IMR-90 (cell line): ENCODE measurements at regions not wholly inside any gene's neighbourhood (a gene's known extent, or its start where the extent isn't known, plus 50 kb on each side); places are given as distances from the start of the nearest gene placed in this dataset.
A peak's percentile ranks its signal among the peaks of the same experiment; 100 is the strongest.

ENCODE experiments used
- ATAC-seq: fragments of 200-7000 bp; cut with Tn5 transposase; 2 replicates; pipeline ENCODE4 v1.9.1; 2020; ENCODE audit warnings: low read depth, mild to moderate bottlenecking, moderate library complexity
- BruUV-seq: library from RNA; stranded (reverse); fragments of 400-500 nt; replicated peaks from 2 replicates; lab custom pipeline; 2021; lab: Mats Ljungman, UMichigan
- CTCF ChIA-PET: fragments of 300-600 bp; formaldehyde crosslinking; extraction: SDS; loops from one replicate; lab custom pipeline; 2021; ENCODE audit warnings: antibody characterized with exemption; lab: Yijun Ruan, JAX
- POLR2A ChIA-PET: fragments of 300-600 bp; sonication (Branson Sonifier 250); formaldehyde crosslinking; loops from one replicate; lab custom pipeline; 2022; ENCODE audit warnings: antibody characterized with exemption; ENCODE audit not compliant: unreplicated experiment; lab: Charles Lee
- DNase-seq: peaks from one replicate; pipeline ENCODE4 v3.0.0; 2013
- H2AFZ ChIP-seq: replicated peaks from 2 replicates; pipeline ENCODE3; 2013; ENCODE audit warnings: low read length, mild to moderate bottlenecking; ENCODE audit not compliant: poor library complexity
- H2AK5ac ChIP-seq: 2 replicates; pipeline ENCODE4 v1.6.1; 2013; ENCODE audit warnings: low read depth, low read length, inconsistent platforms
- H2AK9ac ChIP-seq: replicated peaks from 2 replicates; pipeline ENCODE3; 2013; ENCODE audit warnings: mild to moderate bottlenecking, low read depth, low read length, moderate library complexity; ENCODE audit not compliant: poor library complexity
- H2BK120ac ChIP-seq: 2 replicates; pipeline ENCODE4 v1.6.1; 2013; ENCODE audit warnings: low read depth, low read length, inconsistent platforms
- H2BK15ac ChIP-seq: 3 replicates; pipeline ENCODE4 v1.6.1; 2013; ENCODE audit warnings: low read depth, low read length, inconsistent platforms
- H2BK20ac ChIP-seq: 2 replicates; pipeline ENCODE4 v1.6.1; 2013; ENCODE audit warnings: low read depth, mild to moderate bottlenecking, inconsistent platforms, low read length, moderate library complexity
- H2BK5ac ChIP-seq: 2 replicates; pipeline ENCODE4 v1.6.1; 2013; ENCODE audit warnings: mild to moderate bottlenecking, low read depth, low read length, inconsistent platforms; ENCODE audit not compliant: poor library complexity, severe bottlenecking
- H3K14ac ChIP-seq: replicated peaks from 2 replicates; pipeline ENCODE4 v1.6.1; 2013; ENCODE audit warnings: low read depth, low read length, inconsistent platforms
- H3K18ac ChIP-seq: 2 replicates; pipeline ENCODE4 v1.6.1; 2013; ENCODE audit warnings: low read depth, low read length, control low read depth
- H3K23ac ChIP-seq: 2 replicates; pipeline ENCODE4 v1.6.1; 2013; ENCODE audit warnings: low read depth, low read length, inconsistent platforms
- H3K27ac ChIP-seq: 2 replicates; pipeline ENCODE4 v1.5.1; 2013; ENCODE audit warnings: mild to moderate bottlenecking, control low read depth, low read length; ENCODE audit not compliant: insufficient read depth
- H3K27me3 ChIP-seq: 2 replicates; pipeline ENCODE4 v1.6.1; 2013; ENCODE audit warnings: low read length; ENCODE audit not compliant: control insufficient read depth, insufficient read depth
- H3K36me3 ChIP-seq: 2 replicates; pipeline ENCODE4 v1.6.1; 2013; ENCODE audit warnings: low read length, mixed read lengths; ENCODE audit not compliant: control insufficient read depth, insufficient read depth
- H3K4ac ChIP-seq: 2 replicates; pipeline ENCODE4 v1.6.1; 2013; ENCODE audit warnings: low read depth, low read length, inconsistent platforms
- H3K4me1 ChIP-seq: 2 replicates; pipeline ENCODE4 v1.6.1; 2013; ENCODE audit warnings: low read length, mixed read lengths; ENCODE audit not compliant: control insufficient read depth, insufficient read depth
- H3K4me2 ChIP-seq: 2 replicates; pipeline ENCODE4 v1.6.1; 2013; ENCODE audit warnings: low read depth, mild to moderate bottlenecking, control low read depth, low read length, moderate library complexity
- H3K4me3 ChIP-seq: 2 replicates; pipeline ENCODE4 v1.5.1; 2013; ENCODE audit warnings: low read depth, mild to moderate bottlenecking, control low read depth, low read length, moderate library complexity; ENCODE audit not compliant: insufficient read depth
- H3K56ac ChIP-seq: 2 replicates; pipeline ENCODE4 v1.6.1; 2013; ENCODE audit warnings: low read length, inconsistent platforms; ENCODE audit not compliant: insufficient read depth; ENCODE audit errors: extremely low read depth
- H3K79me1 ChIP-seq, 2 experiments: 2 replicates each; pipeline ENCODE4 v1.6.1; 2013; ENCODE audit warnings: low read length in 2 of 2, inconsistent platforms in 1 of 2, low read depth in 1 of 2
- H3K9ac ChIP-seq: 2 replicates; pipeline ENCODE4 v1.6.1; 2013; ENCODE audit warnings: low read depth, low read length, control low read depth
- H3K9me1 ChIP-seq: 2 replicates; pipeline ENCODE4 v1.6.1; 2013; ENCODE audit warnings: low read length, inconsistent platforms; ENCODE audit not compliant: insufficient read depth
- H3K9me3 ChIP-seq: 2 replicates; pipeline ENCODE4 v1.6.1; 2013; ENCODE audit warnings: low read length; ENCODE audit not compliant: control insufficient read depth, insufficient read depth
- H4K20me1 ChIP-seq: 2 replicates; pipeline ENCODE4 v1.6.1; 2013; ENCODE audit warnings: low read length, inconsistent platforms; ENCODE audit not compliant: insufficient read depth
- H4K5ac ChIP-seq: 2 replicates; pipeline ENCODE4 v1.6.1; 2013; ENCODE audit warnings: mild to moderate bottlenecking, low read depth, low read length, control low read depth
- H4K8ac ChIP-seq, 2 experiments: 2 replicates each; pipeline ENCODE4 v1.6.1; 2013; ENCODE audit warnings: low read depth in 2 of 2, low read length in 2 of 2, control low read depth in 1 of 2, inconsistent platforms in 1 of 2
- H4K91ac ChIP-seq: 2 replicates; pipeline ENCODE4 v1.6.1; 2013; ENCODE audit warnings: low read depth, low read length, inconsistent platforms; ENCODE audit not compliant: insufficient read depth
- BHLHE40 ChIP-seq: fragments of 150-350 bp; IDR thresholded peaks from 2 replicates; pipeline ENCODE4 v1.6.1; 2016; ENCODE audit warnings: mild to moderate bottlenecking, low read depth, low read length
- CEBPB ChIP-seq: IDR thresholded peaks from 2 replicates; pipeline ENCODE4 v1.6.1; 2012; ENCODE audit warnings: low read depth, low read length, improper control_type of control experiment
- CHD1 ChIP-seq: IDR thresholded peaks from 2 replicates; pipeline ENCODE4 v1.6.1; 2012; ENCODE audit warnings: low read depth, low read length, improper control_type of control experiment
- CTCF ChIP-seq: conservative IDR thresholded peaks from 2 replicates; pipeline ENCODE4 v1.5.1; 2012; ENCODE audit warnings: mild to moderate bottlenecking, low read depth, low read length, improper control_type of control experiment
- FOS ChIP-seq: fragments of 150-350 bp; IDR thresholded peaks from 2 replicates; pipeline ENCODE4 v1.6.1; 2016; ENCODE audit warnings: low read depth, low read length
- MAFK ChIP-seq: IDR thresholded peaks from 2 replicates; pipeline ENCODE4 v1.6.1; 2012; ENCODE audit warnings: low read depth, low read length, improper control_type of control experiment
- MAZ ChIP-seq: IDR thresholded peaks from 2 replicates; pipeline ENCODE4 v1.6.1; 2012; ENCODE audit warnings: low read depth, mild to moderate bottlenecking, low read length, improper control_type of control experiment, moderate library complexity, borderline replicate concordance
- MXI1 ChIP-seq: IDR thresholded peaks from 2 replicates; pipeline ENCODE4 v1.6.1; 2012; ENCODE audit warnings: low read depth, mild to moderate bottlenecking, low read length, moderate library complexity, borderline replicate concordance
- NFE2L2 ChIP-seq: fragments of 150-350 bp; IDR thresholded peaks from 2 replicates; pipeline ENCODE4 v1.6.1; 2016; ENCODE audit warnings: low read depth, mild to moderate bottlenecking, low read length
- POLR2A ChIP-seq: IDR thresholded peaks from 2 replicates; pipeline ENCODE4 v1.6.1; 2012; ENCODE audit warnings: mild to moderate bottlenecking, low read depth, low read length
- RAD21 ChIP-seq: IDR thresholded peaks from 2 replicates; pipeline ENCODE4 v1.6.1; 2012; ENCODE audit warnings: low read length, improper control_type of control experiment
- RCOR1 ChIP-seq: IDR thresholded peaks from 2 replicates; pipeline ENCODE4 v1.6.1; 2012; ENCODE audit warnings: mild to moderate bottlenecking, low read length, improper control_type of control experiment; ENCODE audit not compliant: insufficient replicate concordance
- RFX5 ChIP-seq: IDR thresholded peaks from 2 replicates; pipeline ENCODE4 v1.8.0; 2012; ENCODE audit warnings: low read depth, mild to moderate bottlenecking, low read length, moderate library complexity
- SMC3 ChIP-seq: fragments of 150-350 bp; IDR thresholded peaks from 2 replicates; pipeline ENCODE4 v1.6.1; 2016; ENCODE audit warnings: low read depth, mild to moderate bottlenecking, antibody characterized with exemption, low read length, moderate library complexity
- WGBS, 2 experiments: methylation state at CpG; one replicate each; pipeline versions ENCODE4 v1.1.5 to v1.1.7; 2013; ENCODE audit warnings: missing lambda C conversion rate in 2 of 2; ENCODE audit not compliant: insufficient read length in 1 of 2; ENCODE audit errors: extremely low coverage in 2 of 2; 5-methylcytosine and 5-hydroxymethylcytosine counted together
- dilution Hi-C: fragments of 300-500 bp; cut with HindIII; formaldehyde crosslinking; loops from one replicate; pipeline ENCODE4 v1.14.3; 2018; ENCODE audit warnings: low sequenced_read_pairs; ENCODE audit not compliant: unreplicated experiment
- in situ Hi-C: fragments of 300-500 bp; cut with MboI; formaldehyde crosslinking; loops from 3 replicates; pipeline ENCODE4 v1.14.3; 2019; ENCODE audit warnings: low sequenced_read_pairs, inconsistent platforms, mixed read lengths
- intact Hi-C: fragments of 100-400 bp; cut with micrococcal nuclease; formaldehyde crosslinking; loops from 2 replicates; pipeline ENCODE4 v1.10.0; 2022
- TF ChIP-seq, protein P1 (sequence below): fragments of 150-350 bp; IDR thresholded peaks from 2 replicates; pipeline ENCODE4 v1.6.1; 2016; ENCODE audit warnings: low read depth, mild to moderate bottlenecking, low read length, moderate library complexity, borderline replicate concordance
- TF ChIP-seq, protein P2 (sequence below): fragments of 150-350 bp; IDR thresholded peaks from 2 replicates; pipeline ENCODE4 v1.6.1; 2017; ENCODE audit warnings: mild to moderate bottlenecking, antibody characterized with exemption, low read length, low read depth

- no peak overlapping the region for H3K9ac ChIP-seq
- no peak overlapping the region for H3K18ac ChIP-seq
- POLR2A ChIA-PET: no interaction called here
- H2AK9ac ChIP-seq: no peak overlapping the region
- H3K79me1 ChIP-seq: no peaks in the 10 kb centered on the region
- H2BK120ac ChIP-seq: peak overlapping the region; percentile 76
- CTCF ChIA-PET: no interaction called here
- DNase-seq (no peak), ATAC-seq (no peak)
- WGBS, 2 experiments: no CpG with 5 or more reads among the region's 3 CpGs
- H3K4ac ChIP-seq: peak overlapping the region; percentile 29; the same call in 1 of the 2 replicates
- H2BK20ac ChIP-seq: peak overlapping the region; percentile 74; the same call in 1 of the 2 replicates
- H4K5ac ChIP-seq: no peak overlapping the region
- intact Hi-C loops: no loop called here
- 0 out of 2 replicates have a peak, but pooled peaks cover 5% of the 10 kb centered on the region for H3K9me1 ChIP-seq
- no peaks in the 10 kb centered on the region for H3K27me3 ChIP-seq
- no peak overlapping the region for H3K27ac ChIP-seq
- no peaks in the 10 kb centered on the region for H3K36me3 ChIP-seq
- H4K8ac ChIP-seq: no peak overlapping the region
- TF ChIP-seq, protein P1, sequence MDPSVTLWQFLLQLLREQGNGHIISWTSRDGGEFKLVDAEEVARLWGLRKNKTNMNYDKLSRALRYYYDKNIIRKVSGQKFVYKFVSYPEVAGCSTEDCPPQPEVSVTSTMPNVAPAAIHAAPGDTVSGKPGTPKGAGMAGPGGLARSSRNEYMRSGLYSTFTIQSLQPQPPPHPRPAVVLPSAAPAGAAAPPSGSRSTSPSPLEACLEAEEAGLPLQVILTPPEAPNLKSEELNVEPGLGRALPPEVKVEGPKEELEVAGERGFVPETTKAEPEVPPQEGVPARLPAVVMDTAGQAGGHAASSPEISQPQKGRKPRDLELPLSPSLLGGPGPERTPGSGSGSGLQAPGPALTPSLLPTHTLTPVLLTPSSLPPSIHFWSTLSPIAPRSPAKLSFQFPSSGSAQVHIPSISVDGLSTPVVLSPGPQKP: no peak
- TF ChIP-seq, protein P2, sequence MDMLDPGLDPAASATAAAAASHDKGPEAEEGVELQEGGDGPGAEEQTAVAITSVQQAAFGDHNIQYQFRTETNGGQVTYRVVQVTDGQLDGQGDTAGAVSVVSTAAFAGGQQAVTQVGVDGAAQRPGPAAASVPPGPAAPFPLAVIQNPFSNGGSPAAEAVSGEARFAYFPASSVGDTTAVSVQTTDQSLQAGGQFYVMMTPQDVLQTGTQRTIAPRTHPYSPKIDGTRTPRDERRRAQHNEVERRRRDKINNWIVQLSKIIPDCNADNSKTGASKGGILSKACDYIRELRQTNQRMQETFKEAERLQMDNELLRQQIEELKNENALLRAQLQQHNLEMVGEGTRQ: no peak
- TF ChIP-seq NFE2L2 (no peak), MAZ (no peak), POLR2A (no peak), CTCF (no peak), CHD1 (no peak), MXI1 (no peak), CEBPB (no peak), RCOR1 (no peak), RAD21 (no peak), SMC3 (no peak), FOS (no peak), BHLHE40 (no peak), MAFK (no peak), RFX5 (no peak)
- H2BK5ac ChIP-seq: no peak overlapping the region
- H2BK15ac ChIP-seq: peak overlapping the region; percentile 89; the same call in 2 of the 3 replicates
- peak overlapping the region; percentile 61; the same call in 1 of the 2 replicates for H3K14ac ChIP-seq
- H2AK5ac ChIP-seq: peak overlapping the region; percentile 23; the same call in 1 of the 2 replicates
- in situ Hi-C loops: no loop called here
- dilution Hi-C loops: no loop called here
- H3K4me1 ChIP-seq: peaks cover 5% of the 10 kb centered on the region; the same call in 1 of the 2 replicates
- no peaks in the 10 kb centered on the region for H3K9me3 ChIP-seq
- no peak overlapping the region; the same call in 1 of the 2 replicates for H4K91ac ChIP-seq
- H2AFZ ChIP-seq: no peak overlapping the region
- no peak overlapping the region; the same call in 1 of the 2 replicates for H3K23ac ChIP-seq
- no peaks in the 10 kb centered on the region for H4K20me1 ChIP-seq
- H3K4me2 ChIP-seq: no peak overlapping the region
- no TSS peak for BruUV-seq
- no peak overlapping the region for H3K56ac ChIP-seq
- no peak overlapping the region for H3K4me3 ChIP-seq
Measured at GRCh38 chr15:37791693-37792092, 142.7 kb upstream of the TMCO5A start.
